Stomach (tissue), 4 donors: ENCODE measurements at regions not wholly inside any gene's neighbourhood (a gene's known extent, or its start where the extent isn't known, plus 50 kb on each side); places are given as distances from the start of the nearest gene placed in this dataset.

Experiments
- EP300 ChIP-seq: sonication (generic); formaldehyde crosslinking; IDR thresholded peaks from one replicate; pipeline ENCODE4 v1.6.1; 2017; ENCODE audit warnings: antibody characterized with exemption
- POLR2A ChIP-seq, 4 donors: fragments of 450-650 bp; IDR thresholded peaks; one replicate each; pipeline ENCODE4 v1.6.1; 2016; ENCODE audit warnings: antibody characterized with exemption in 4 of 4, control low read depth in 2 of 4, mild to moderate bottlenecking in 1 of 4, moderate library complexity in 1 of 4
- POLR2AphosphoS5 ChIP-seq, 3 donors: sonication (generic); formaldehyde crosslinking; IDR thresholded peaks; one replicate each; pipeline ENCODE4 v1.6.1; 2016; ENCODE audit warnings: antibody characterized with exemption in 3 of 3
- TF ChIP-seq, protein P1 (sequence below), 7 experiments: fragments of 450-650 bp in 4 of 7; fragments of 200-600 bp in 3 of 7; sonication (generic) in 3 of 7; IDR thresholded peaks; one replicate each; pipeline ENCODE4 v1.5.1; 2016 to 2019; ENCODE audit warnings: antibody characterized with exemption in 7 of 7, control low read depth in 2 of 7, mild to moderate bottlenecking in 1 of 7

DNA sequence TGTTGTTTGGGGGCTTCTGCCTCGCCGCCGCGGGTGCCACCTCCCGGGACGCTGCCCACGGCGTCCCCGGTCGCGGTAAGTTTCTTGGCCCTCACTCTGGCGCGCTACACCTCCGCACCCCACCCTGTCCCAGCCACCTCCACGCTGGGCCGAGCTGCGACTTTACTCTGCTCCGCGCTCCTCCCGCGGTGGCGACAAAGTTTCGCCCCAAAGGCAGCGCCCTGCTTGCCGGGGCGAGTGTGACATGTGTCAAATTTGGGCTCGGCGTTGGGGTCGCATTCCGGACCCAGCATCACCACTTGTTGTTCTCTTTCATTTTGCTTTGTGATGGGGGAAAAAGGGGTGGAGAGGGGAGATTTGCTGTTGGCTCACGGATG lies 167.7 kb upstream of the PPP1R3A start:
- TF ChIP-seq, protein P1, sequence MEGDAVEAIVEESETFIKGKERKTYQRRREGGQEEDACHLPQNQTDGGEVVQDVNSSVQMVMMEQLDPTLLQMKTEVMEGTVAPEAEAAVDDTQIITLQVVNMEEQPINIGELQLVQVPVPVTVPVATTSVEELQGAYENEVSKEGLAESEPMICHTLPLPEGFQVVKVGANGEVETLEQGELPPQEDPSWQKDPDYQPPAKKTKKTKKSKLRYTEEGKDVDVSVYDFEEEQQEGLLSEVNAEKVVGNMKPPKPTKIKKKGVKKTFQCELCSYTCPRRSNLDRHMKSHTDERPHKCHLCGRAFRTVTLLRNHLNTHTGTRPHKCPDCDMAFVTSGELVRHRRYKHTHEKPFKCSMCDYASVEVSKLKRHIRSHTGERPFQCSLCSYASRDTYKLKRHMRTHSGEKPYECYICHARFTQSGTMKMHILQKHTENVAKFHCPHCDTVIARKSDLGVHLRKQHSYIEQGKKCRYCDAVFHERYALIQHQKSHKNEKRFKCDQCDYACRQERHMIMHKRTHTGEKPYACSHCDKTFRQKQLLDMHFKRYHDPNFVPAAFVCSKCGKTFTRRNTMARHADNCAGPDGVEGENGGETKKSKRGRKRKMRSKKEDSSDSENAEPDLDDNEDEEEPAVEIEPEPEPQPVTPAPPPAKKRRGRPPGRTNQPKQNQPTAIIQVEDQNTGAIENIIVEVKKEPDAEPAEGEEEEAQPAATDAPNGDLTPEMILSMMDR (IDR thresholded peaks at IDR 0.05): no peak
- no peak for TF ChIP-seq POLR2AphosphoS5 (IDR thresholded peaks at IDR 0.05)
- no peak for TF ChIP-seq POLR2A (IDR thresholded peaks at IDR 0.05)
- no peak for TF ChIP-seq EP300
